NCI-H2029 (cell line): ENCODE measurements at regions not wholly inside any gene's neighbourhood (a gene's known extent, or its start where the extent isn't known, plus 50 kb on each side); places are given as distances from the start of the nearest gene placed in this dataset.
A peak's percentile ranks its signal among the peaks of the same experiment; 100 is the strongest.

Experiments used
- DNase-seq: peaks from one replicate; lab custom pipeline; 2025; lab: John Stamatoyannopoulos, UW

- no peak for DNase-seq
These were observed 350.4 kb downstream of the SPRY1 start for GRCh38 chr4:123747016-123747415.

- no peak for DNase-seq
These were observed 352.2 kb downstream of the SPRY1 start for GRCh38 chr4:123748806-123749205.

GRCh38 chr4:123749383-123749782, 352.8 kb downstream of the SPRY1 start:
- DNase-seq = no peak

- no peak for DNase-seq
These were observed 353.4 kb downstream of the SPRY1 start for GRCh38 chr4:123750044-123750443.

GRCh38 chr4:123755655-123756054, 359.1 kb downstream of the SPRY1 start:
- DNase-seq = no peak

GRCh38 chr4:123767806-123768205, 371.2 kb downstream of the SPRY1 start:
- DNase-seq = no peak

GRCh38 chr4:123770884-123771283, 374.3 kb downstream of the SPRY1 start:
- no peak for DNase-seq

- no peak for DNase-seq
These were observed 379.7 kb downstream of the SPRY1 start for GRCh38 chr4:123776267-123776666.

GRCh38 chr4:123777373-123777772, 380.8 kb downstream of the SPRY1 start:
- no peak for DNase-seq

GRCh38 chr4:123783151-123783790, 386.7 kb downstream of the SPRY1 start:
- no peak for DNase-seq

- no peak for DNase-seq
These were observed 387.3 kb downstream of the SPRY1 start for GRCh38 chr4:123783921-123784320.

- DNase-seq = no peak
These were observed 388.0 kb downstream of the SPRY1 start for GRCh38 chr4:123784626-123785025.

GRCh38 chr4:123785538-123785937, 388.9 kb downstream of the SPRY1 start:
- DNase-seq = no peak

- no peak for DNase-seq
These were observed 389.7 kb downstream of the SPRY1 start for GRCh38 chr4:123786163-123786915.

- DNase-seq = peak; percentile 0
These were observed 390.3 kb downstream of the SPRY1 start for GRCh38 chr4:123786920-123787319.

- no peak for DNase-seq
These were observed 391.0 kb downstream of the SPRY1 start for GRCh38 chr4:123787512-123788080.

GRCh38 chr4:123788577-123788976, 392.0 kb downstream of the SPRY1 start:
- DNase-seq = no peak

- DNase-seq = no peak
These were observed 394.1 kb downstream of the SPRY1 start for GRCh38 chr4:123790681-123791080.

GRCh38 chr4:123802082-123802645, 405.6 kb downstream of the SPRY1 start:
- no peak for DNase-seq

GRCh38 chr4:123802933-123803332, 406.3 kb downstream of the SPRY1 start:
- no peak for DNase-seq

- no peak for DNase-seq
These were observed 407.7 kb downstream of the SPRY1 start for GRCh38 chr4:123804196-123804721.

- DNase-seq = no peak
These were observed 409.5 kb downstream of the SPRY1 start for GRCh38 chr4:123806056-123806455.

- no peak for DNase-seq
These were observed 410.6 kb downstream of the SPRY1 start for GRCh38 chr4:123807187-123807586.
